ENCODE measurements at regions not wholly inside any gene's neighbourhood (a gene's known extent, or its start where the extent isn't known, plus 50 kb on each side); places are given as distances from the start of the nearest gene placed in this dataset.

DNA sequence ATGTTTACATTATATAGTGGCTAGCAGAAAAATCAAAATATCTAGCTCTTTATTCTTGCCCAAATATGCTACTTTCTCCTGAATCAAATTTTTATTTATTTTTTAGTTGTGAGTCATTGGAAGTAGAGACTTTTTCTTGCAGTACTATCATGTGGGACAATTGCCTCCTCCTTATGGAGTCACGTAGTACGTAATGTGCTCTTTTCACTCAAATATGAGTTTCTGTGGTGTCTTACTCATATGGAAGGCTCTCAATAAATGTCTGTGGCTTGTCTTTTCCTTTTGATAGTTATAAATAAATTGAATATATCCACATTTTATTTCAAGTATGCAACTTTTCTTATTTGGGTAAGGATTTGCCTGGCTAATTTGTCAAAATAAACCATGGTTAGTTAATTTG lies 1411.0 kb upstream of the SLC10A2 start:
- no peak for TF ChIP-seq POLR2A (IDR thresholded peaks at IDR 0.05)
- TF ChIP-seq, protein P1, sequence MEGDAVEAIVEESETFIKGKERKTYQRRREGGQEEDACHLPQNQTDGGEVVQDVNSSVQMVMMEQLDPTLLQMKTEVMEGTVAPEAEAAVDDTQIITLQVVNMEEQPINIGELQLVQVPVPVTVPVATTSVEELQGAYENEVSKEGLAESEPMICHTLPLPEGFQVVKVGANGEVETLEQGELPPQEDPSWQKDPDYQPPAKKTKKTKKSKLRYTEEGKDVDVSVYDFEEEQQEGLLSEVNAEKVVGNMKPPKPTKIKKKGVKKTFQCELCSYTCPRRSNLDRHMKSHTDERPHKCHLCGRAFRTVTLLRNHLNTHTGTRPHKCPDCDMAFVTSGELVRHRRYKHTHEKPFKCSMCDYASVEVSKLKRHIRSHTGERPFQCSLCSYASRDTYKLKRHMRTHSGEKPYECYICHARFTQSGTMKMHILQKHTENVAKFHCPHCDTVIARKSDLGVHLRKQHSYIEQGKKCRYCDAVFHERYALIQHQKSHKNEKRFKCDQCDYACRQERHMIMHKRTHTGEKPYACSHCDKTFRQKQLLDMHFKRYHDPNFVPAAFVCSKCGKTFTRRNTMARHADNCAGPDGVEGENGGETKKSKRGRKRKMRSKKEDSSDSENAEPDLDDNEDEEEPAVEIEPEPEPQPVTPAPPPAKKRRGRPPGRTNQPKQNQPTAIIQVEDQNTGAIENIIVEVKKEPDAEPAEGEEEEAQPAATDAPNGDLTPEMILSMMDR (IDR thresholded peaks at IDR 0.05) = no peak
